ENCODE measurements at regions not wholly inside any gene's neighbourhood (a gene's known extent, or its start where the extent isn't known, plus 50 kb on each side); places are given as distances from the start of the nearest gene placed in this dataset.

- Histone ChIP-seq H3K79me2 (ENCODE audit: control insufficient read depth, low read length) (no peaks in the 10 kb centered on the region), H3K4me3 (ENCODE audit: low read length) (no peak overlapping the region), H3F3A (ENCODE audit: control insufficient read depth, insufficient read depth) (no peaks in the 10 kb centered on the region), H3K27ac (ENCODE audit: low read depth, low read length) (no peak overlapping the region), H3K4me2 (ENCODE audit: low read length) (no peak overlapping the region), H3K9me3 (ENCODE audit: control insufficient read depth, insufficient read depth, low read length) (no peaks in the 10 kb centered on the region), H3K9me2 (replicated peaks; ENCODE audit: control insufficient read depth, low read length) (no peaks in the 10 kb centered on the region), H3K4me1 (ENCODE audit: control insufficient read depth, low read length) (no peaks in the 10 kb centered on the region), H4K20me1 (ENCODE audit: control insufficient read depth, insufficient read depth, low read depth, low read length) (no peaks in the 10 kb centered on the region), H3K27me3 (ENCODE audit: control insufficient read depth, low read length) (peaks cover 2% of the 10 kb centered on the region; the same call in 1 of the 2 replicates), H3K36me3 (ENCODE audit: control insufficient read depth, low read length) (no peaks in the 10 kb centered on the region)
- no peak for TF ChIP-seq EZH2phosphoT487 (IDR thresholded peaks at IDR 0.05; ENCODE audit: borderline replicate concordance, low read length)
Measured at GRCh38 chr2:100630473-100630977, 67.7 kb downstream of the PDCL3 start.

DNA sequence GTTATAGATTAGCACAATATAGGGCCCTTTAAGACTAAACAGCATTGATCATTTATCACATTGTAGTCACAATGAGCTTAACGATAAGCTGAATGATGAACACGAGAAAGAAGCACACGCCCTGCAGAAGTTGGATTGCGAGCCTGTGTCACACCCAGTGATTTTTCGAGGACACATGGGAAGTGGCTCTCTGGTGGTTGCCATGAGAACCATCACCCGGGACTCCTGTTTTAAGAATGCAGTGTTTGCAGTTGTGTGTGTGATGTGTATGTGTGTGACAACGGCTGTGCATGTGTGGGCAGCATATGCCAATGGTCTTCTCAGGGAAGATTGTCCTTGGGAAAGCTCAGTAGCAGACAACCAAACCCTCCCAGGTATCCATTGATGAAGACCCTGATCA, 69.2 kb downstream of the PDCL3 start:
- Histone ChIP-seq H3K27me3 (ENCODE audit: control insufficient read depth, low read length) (peaks cover 2% of the 10 kb centered on the region; the same call in 1 of the 2 replicates), H3K79me2 (ENCODE audit: control insufficient read depth, low read length) (no peaks in the 10 kb centered on the region), H3K4me3 (ENCODE audit: low read length) (no peak overlapping the region), H3F3A (ENCODE audit: control insufficient read depth, insufficient read depth) (no peaks in the 10 kb centered on the region), H4K20me1 (ENCODE audit: control insufficient read depth, insufficient read depth, low read depth, low read length) (no peaks in the 10 kb centered on the region), H3K36me3 (ENCODE audit: control insufficient read depth, low read length) (no peaks in the 10 kb centered on the region), H3K27ac (ENCODE audit: low read depth, low read length) (no peak overlapping the region), H3K9me2 (replicated peaks; ENCODE audit: control insufficient read depth, low read length) (no peaks in the 10 kb centered on the region), H3K4me1 (ENCODE audit: control insufficient read depth, low read length) (no peaks in the 10 kb centered on the region), H3K9me3 (ENCODE audit: control insufficient read depth, insufficient read depth, low read length) (no peaks in the 10 kb centered on the region), H3K4me2 (ENCODE audit: low read length) (no peak overlapping the region)
- TF ChIP-seq EZH2phosphoT487 (IDR thresholded peaks at IDR 0.05; ENCODE audit: borderline replicate concordance, low read length) (no peak), CTCF (IDR thresholded peaks at IDR 0.05; ENCODE audit: low read depth, low read length, poor library complexity, severe bottlenecking) (no peak)

- Histone ChIP-seq H3K27me3 (ENCODE audit: control insufficient read depth, low read length) (peaks cover 2% of the 10 kb centered on the region; the same call in 1 of the 2 replicates), H3F3A (ENCODE audit: control insufficient read depth, insufficient read depth) (no peaks in the 10 kb centered on the region), H3K79me2 (ENCODE audit: control insufficient read depth, low read length) (no peaks in the 10 kb centered on the region), H4K20me1 (ENCODE audit: control insufficient read depth, insufficient read depth, low read depth, low read length) (no peaks in the 10 kb centered on the region), H3K27ac (ENCODE audit: low read depth, low read length) (no peak overlapping the region), H3K4me3 (ENCODE audit: low read length) (no peak overlapping the region), H3K4me2 (ENCODE audit: low read length) (no peak overlapping the region), H3K36me3 (ENCODE audit: control insufficient read depth, low read length) (no peaks in the 10 kb centered on the region), H3K4me1 (ENCODE audit: control insufficient read depth, low read length) (no peaks in the 10 kb centered on the region), H3K9me2 (replicated peaks; ENCODE audit: control insufficient read depth, low read length) (no peaks in the 10 kb centered on the region), H3K9me3 (ENCODE audit: control insufficient read depth, insufficient read depth, low read length) (no peaks in the 10 kb centered on the region)
- TF ChIP-seq CTCF (IDR thresholded peaks at IDR 0.05; ENCODE audit: low read depth, low read length, poor library complexity, severe bottlenecking) (no peak), EZH2phosphoT487 (IDR thresholded peaks at IDR 0.05; ENCODE audit: borderline replicate concordance, low read length) (no peak)
Measured at GRCh38 chr2:100632759-100633158, 70.0 kb downstream of the PDCL3 start.

DNA sequence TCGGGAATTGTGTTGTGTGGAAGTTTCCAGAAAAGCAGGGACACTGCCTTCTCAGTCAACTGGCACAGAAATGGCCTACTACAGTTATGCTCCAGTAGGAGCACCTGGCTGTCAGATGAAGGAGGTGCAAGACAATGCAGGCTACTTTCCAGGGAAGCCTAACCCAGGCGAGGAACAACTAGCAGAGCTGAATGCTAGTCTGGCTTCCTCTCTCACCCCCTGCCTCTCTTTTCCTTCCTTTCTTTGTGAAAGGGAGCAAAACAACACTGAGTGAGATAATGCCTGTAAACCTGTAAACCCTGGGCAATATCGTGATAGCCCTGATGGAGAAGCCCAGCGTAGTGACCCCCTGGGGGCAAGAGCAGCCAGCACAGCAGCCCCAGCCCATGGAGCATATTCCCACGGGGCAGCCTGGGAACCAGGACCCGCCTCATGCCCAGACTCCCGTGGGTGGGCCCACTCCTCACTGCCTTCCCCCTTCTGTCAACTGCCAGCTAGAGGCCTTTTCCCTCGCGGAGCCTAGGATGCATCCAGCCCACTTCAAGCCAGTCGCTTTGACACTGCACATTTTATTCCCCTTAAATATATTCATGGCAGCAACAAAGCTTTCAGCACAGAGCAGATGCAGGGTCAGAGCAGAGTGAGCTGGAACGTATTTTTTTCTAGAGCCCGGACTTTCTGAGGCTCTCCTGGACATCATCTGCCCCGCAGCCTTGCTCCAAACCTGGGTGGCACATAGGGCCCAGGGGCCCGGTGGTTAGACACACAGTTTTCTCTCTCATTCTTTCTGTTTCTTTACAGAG, 77.0 kb downstream of the PDCL3 start:
- Histone ChIP-seq H3K79me2 (ENCODE audit: control insufficient read depth, low read length) (no peaks in the 10 kb centered on the region), H4K20me1 (ENCODE audit: control insufficient read depth, insufficient read depth, low read depth, low read length) (no peaks in the 10 kb centered on the region), H3K4me1 (ENCODE audit: control insufficient read depth, low read length) (no peaks in the 10 kb centered on the region), H3K36me3 (ENCODE audit: control insufficient read depth, low read length) (no peaks in the 10 kb centered on the region), H3F3A (ENCODE audit: control insufficient read depth, insufficient read depth) (no peaks in the 10 kb centered on the region), H3K9me2 (replicated peaks; ENCODE audit: control insufficient read depth, low read length) (no peaks in the 10 kb centered on the region), H3K4me3 (ENCODE audit: low read length) (no peak overlapping the region), H3K9me3 (ENCODE audit: control insufficient read depth, insufficient read depth, low read length) (no peaks in the 10 kb centered on the region), H3K4me2 (ENCODE audit: low read length) (no peak overlapping the region), H3K27me3 (ENCODE audit: control insufficient read depth, low read length) (no peaks in the 10 kb centered on the region; the same call in 1 of the 2 replicates), H3K27ac (ENCODE audit: low read depth, low read length) (no peak overlapping the region)
- no peak for TF ChIP-seq EZH2phosphoT487 (IDR thresholded peaks at IDR 0.05; ENCODE audit: borderline replicate concordance, low read length)
- no peak for TF ChIP-seq CTCF (IDR thresholded peaks at IDR 0.05; ENCODE audit: low read depth, low read length, poor library complexity, severe bottlenecking)
